Activated CD4-positive, alpha-beta memory T cell treated with anti-CD3 and anti-CD28 coated beads, Interleukin-2, amount 10 ng/mL, durations not matched to agents 7 days and 5 days (primary cell): ENCODE measurements at regions not wholly inside any gene's neighbourhood (a gene's known extent, or its start where the extent isn't known, plus 50 kb on each side); places are given as distances from the start of the nearest gene placed in this dataset.
"Not testable (repeated sequence)": the region's sequence is repeated elsewhere in the genome, so short reads cannot be mapped to it uniquely, and the experiment has no call there.

Experiments
- CTCF ChIA-PET: fragments of 350-600 bp; sonication (Branson Sonifier 250); formaldehyde crosslinking; loops from one replicate; lab custom pipeline; 2021; ENCODE audit warnings: antibody characterized with exemption, inconsistent platforms; lab: Charles Lee
- POLR2A ChIA-PET: fragments of 350-600 bp; sonication (Branson Sonifier 250); formaldehyde crosslinking; loops from one replicate; lab custom pipeline; 2021; ENCODE audit warnings: antibody characterized with exemption; lab: Charles Lee
- DNase-seq: peaks from one replicate; pipeline ENCODE4 v3.0.0-alpha.2; 2020
- H3K27ac Mint-ChIP-seq: one replicate; pipeline ENCODE4 v1.8.0; 2021; ENCODE audit warnings: mild to moderate bottlenecking, mixed read lengths
- H3K27me3 Mint-ChIP-seq: one replicate; pipeline ENCODE4 v1.8.0; 2021; ENCODE audit warnings: mixed read lengths
- H3K36me3 Mint-ChIP-seq: one replicate; pipeline ENCODE4 v1.8.0; 2021; ENCODE audit warnings: low read depth, mixed read lengths
- H3K4me1 Mint-ChIP-seq: one replicate; pipeline ENCODE4 v1.8.0; 2021; ENCODE audit warnings: mixed read lengths
- H3K4me3 Mint-ChIP-seq: one replicate; pipeline ENCODE4 v1.8.0; 2021; ENCODE audit warnings: mild to moderate bottlenecking, mixed read lengths
- H3K9me3 Mint-ChIP-seq: one replicate; pipeline ENCODE4 v1.8.0; 2021; ENCODE audit warnings: mixed read lengths

DNA sequence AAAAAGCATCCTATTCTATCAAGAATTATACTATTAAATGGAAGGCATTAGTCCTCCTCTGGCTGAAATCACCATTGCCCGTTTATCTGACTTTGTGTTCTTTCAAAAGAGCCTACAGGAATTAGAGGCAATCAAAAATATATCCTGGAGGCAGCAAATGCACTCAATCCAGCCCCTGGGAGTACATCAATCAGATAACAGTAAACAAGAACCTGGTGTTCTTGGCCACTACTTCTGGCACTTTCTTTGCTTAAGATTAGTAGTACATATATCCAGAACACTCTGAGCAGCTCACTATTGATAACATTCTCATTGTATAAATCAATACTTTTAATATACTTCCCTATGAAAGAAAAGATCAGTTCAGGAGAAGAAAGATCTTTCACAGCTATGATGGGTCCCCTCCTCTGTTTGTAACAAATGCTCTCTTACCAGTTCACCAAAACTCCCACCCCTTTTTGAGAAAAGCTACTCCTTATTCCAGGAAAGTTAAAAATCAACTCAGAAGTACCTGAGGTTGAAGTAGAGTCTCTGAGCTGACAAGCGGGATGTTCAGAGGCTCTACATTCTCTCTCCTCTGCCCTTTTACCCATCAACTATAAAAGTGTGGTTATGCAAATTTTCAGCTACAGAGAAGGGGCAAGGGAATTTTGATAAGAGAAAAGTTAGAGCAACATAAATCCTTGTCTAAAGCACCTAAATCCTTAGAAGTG is 176.0 kb downstream of the COX18 start:
- DNase-seq = no peak
- POLR2A ChIA-PET = no interaction called here
- no peak overlapping the region for H3K4me3 Mint-ChIP-seq
- CTCF ChIA-PET = no interaction called here
- H3K27ac Mint-ChIP-seq = no peak overlapping the region
- peaks cover 8% of the 10 kb centered on the region for H3K27me3 Mint-ChIP-seq
- no peaks in the 10 kb centered on the region for H3K36me3 Mint-ChIP-seq
- H3K9me3 Mint-ChIP-seq = no peaks in the 10 kb centered on the region
- no peaks in the 10 kb centered on the region for H3K4me1 Mint-ChIP-seq

DNA sequence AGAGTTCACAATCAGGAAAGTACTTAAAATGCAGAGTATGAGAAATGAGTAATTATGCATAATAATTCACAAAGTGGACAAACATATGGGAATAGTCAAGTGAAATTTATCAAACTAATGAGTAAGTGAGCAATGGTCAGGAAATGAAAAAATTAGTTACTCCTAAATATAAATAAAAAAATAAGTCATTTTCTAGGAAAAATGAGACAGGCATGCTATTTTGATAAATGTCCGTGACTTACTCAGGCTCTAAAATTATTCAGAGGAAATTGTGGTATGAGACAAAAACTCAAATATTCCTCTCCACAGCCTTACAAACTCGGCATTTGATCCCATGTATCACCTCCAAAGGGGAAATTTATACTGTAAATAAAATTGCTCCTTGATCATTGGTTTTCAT is 181.2 kb downstream of the COX18 start:
- Mint-ChIP-seq H3K9me3 (no peaks in the 10 kb centered on the region), H3K27ac (no peak overlapping the region), H3K27me3 (peaks cover 3% of the 10 kb centered on the region), H3K4me1 (no peaks in the 10 kb centered on the region), H3K4me3 (no peak overlapping the region), H3K36me3 (no peaks in the 10 kb centered on the region)
- ChIA-PET CTCF (no interaction called here), POLR2A (no interaction called here)
- no peak for DNase-seq

DNA sequence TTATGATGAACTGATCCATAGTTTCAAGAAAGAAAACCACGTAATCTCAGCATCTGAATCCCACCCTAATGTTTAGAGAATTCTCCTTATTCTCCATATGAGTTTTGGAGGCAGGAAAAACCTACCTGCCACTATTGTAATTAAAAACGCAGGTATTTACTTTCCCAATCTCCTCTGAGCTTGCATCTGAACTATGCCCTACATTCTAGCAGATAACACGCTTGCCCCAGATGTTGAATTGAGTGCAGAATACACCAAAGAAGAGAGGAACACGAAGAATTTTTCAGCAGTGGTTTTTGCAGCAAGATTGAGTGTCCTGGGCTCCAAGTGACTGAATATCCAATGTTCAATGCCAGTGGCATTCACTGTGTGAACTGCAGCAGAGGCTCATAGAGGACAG is 182.4 kb downstream of the COX18 start:
- ChIA-PET CTCF (no interaction called here), POLR2A (no interaction called here)
- Mint-ChIP-seq H3K4me1 (no peaks in the 10 kb centered on the region), H3K27me3 (peaks cover under 1% of the 10 kb centered on the region), H3K27ac (no peak overlapping the region), H3K9me3 (no peaks in the 10 kb centered on the region), H3K36me3 (no peaks in the 10 kb centered on the region), H3K4me3 (no peak overlapping the region)
- DNase-seq = no peak

DNA sequence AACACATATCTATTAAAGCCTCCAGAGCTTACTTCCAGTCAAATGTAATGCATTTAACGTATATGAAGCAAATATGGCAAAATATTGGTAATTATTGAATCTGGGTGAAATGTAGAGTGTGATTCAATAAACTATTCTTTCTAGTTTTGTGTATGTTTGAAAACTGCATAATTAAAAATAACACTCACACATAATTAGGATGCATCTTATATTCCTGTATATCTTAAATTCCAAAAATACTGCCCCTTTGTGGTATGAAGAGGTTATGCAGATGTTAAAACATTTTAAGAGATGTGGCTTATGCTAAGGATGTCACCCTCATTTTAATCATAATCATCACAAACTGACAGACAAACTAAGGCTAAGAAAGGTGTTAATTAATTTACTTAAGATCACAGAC is 182.9 kb downstream of the COX18 start:
- Mint-ChIP-seq H3K9me3 (no peaks in the 10 kb centered on the region), H3K36me3 (no peaks in the 10 kb centered on the region), H3K4me1 (no peaks in the 10 kb centered on the region), H3K4me3 (no peak overlapping the region), H3K27me3 (no peaks in the 10 kb centered on the region), H3K27ac (no peak overlapping the region)
- CTCF ChIA-PET = no interaction called here
- POLR2A ChIA-PET = no interaction called here
- DNase-seq = no peak

DNA sequence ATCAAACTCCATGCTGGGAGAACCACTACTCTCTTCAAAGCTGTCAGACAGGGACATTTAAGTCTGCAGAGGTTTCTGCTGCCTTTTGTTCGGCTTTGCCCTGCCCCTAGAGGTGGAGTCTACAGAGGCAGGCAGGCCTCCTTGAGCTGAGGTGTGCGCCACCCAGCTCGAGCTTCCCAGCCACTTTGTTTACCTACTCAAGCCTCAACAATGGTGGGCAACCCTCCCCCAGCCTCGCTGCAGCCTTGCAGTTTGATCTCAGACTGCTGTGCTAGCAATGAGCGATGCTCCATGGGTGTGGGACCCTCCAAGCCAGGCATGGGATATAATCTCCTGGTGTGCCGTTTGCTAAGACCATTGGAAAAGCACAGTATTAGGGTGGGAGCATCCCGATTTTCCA is 185.3 kb downstream of the COX18 start:
- CTCF ChIA-PET, H3K27me3 Mint-ChIP-seq, H3K9me3 Mint-ChIP-seq, H3K36me3 Mint-ChIP-seq, H3K4me1 Mint-ChIP-seq, H3K4me3 Mint-ChIP-seq, DNase-seq, POLR2A ChIA-PET, H3K27ac Mint-ChIP-seq: not testable (repeated sequence)

DNA sequence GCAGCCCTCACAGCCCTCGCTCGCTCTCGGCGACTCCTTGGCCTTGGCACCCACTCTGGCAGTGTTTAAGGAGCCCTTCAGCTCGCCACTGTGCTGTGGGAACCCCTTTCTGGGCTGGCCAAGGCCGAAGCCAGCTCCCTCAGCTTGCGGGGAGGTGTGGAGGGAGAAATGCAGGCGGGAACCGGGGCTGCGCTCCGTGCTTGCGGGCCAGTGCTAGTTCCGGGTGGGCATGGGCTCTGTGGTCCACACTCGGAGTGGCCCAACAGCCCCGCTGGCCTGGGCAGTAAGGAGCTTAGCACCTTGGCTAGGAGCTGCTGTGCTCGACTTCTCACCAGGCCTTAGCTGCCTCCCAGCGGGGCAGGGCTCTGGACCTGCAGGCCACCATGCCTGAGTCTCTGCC is 192.6 kb downstream of the COX18 start:
- ChIA-PET POLR2A (no interaction called here), CTCF (no interaction called here)
- Mint-ChIP-seq H3K36me3 (no peaks in the 10 kb centered on the region), H3K27ac (no peak overlapping the region), H3K27me3 (no peaks in the 10 kb centered on the region), H3K4me3 (no peak overlapping the region), H3K9me3 (no peaks in the 10 kb centered on the region), H3K4me1 (no peaks in the 10 kb centered on the region)
- DNase-seq = no peak

DNA sequence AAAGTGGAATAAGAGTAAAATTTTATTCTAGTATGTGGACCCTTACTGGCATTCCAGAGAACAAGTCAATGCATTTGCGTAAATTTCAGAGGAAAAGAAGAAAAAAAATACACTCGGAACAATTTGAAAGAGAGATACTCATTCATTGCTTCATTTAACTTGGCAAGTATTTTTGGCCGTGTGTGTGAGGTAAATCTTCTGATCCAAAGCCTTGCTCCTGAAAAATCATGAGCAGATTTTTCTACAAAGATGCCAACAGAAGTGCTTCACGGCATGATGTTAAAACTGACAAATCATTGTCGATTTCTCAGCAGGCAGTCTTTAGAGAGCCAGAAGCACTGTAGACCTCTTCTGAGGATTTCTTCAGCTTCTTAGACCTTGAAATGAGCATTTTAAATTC is 194.0 kb downstream of the COX18 start:
- Mint-ChIP-seq H3K27ac (no peak overlapping the region), H3K36me3 (no peaks in the 10 kb centered on the region), H3K27me3 (no peaks in the 10 kb centered on the region), H3K9me3 (no peaks in the 10 kb centered on the region), H3K4me3 (no peak overlapping the region), H3K4me1 (no peaks in the 10 kb centered on the region)
- ChIA-PET CTCF (no interaction called here), POLR2A (no interaction called here)
- no peak for DNase-seq

DNA sequence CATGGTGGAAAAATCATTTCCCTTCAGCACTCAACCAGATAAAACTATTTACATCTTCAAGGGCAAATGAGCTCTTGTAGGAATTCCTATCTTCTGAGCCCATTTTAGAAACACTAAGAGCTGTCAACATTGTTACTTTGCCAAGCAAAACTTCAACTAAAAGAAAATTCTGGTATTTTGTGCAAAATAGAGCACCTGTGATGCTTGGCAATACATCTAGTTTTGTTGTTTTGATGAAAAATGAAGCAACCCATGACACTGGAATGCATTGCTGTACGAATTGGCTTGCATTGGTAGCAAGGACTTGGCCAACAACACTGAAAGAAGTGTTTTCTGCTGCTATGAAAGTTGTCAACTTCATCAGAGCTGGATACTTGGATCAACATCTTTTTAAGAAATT is 194.4 kb downstream of the COX18 start:
- no peak for DNase-seq
- no peak overlapping the region for H3K27ac Mint-ChIP-seq
- H3K27me3 Mint-ChIP-seq = no peaks in the 10 kb centered on the region
- POLR2A ChIA-PET = no interaction called here
- CTCF ChIA-PET = no interaction called here
- H3K4me1 Mint-ChIP-seq = no peaks in the 10 kb centered on the region
- H3K9me3 Mint-ChIP-seq = no peaks in the 10 kb centered on the region
- H3K36me3 Mint-ChIP-seq = no peaks in the 10 kb centered on the region
- no peak overlapping the region for H3K4me3 Mint-ChIP-seq

DNA sequence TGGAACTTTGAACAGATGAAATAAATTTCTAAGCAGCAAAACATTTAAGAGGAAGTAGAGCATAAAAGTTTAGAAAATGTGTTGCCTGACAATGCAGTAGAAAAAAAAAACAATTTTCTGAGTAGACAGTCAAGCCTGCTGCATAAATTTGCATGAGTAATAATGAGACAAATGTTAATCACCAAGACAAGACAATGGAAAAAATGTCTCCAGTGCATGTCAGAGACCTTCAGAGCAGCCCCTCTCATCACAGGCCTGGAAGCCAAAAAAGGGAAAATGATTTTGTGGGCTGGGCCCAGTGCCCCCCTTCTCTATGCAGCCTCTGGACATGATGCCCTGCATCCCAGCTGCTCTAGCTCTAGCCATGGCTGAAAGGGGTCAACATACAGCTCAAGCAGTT is 204.6 kb downstream of the COX18 start:
- Mint-ChIP-seq H3K36me3 (no peaks in the 10 kb centered on the region), H3K27me3 (no peaks in the 10 kb centered on the region), H3K4me1 (no peaks in the 10 kb centered on the region), H3K4me3 (no peak overlapping the region), H3K27ac (no peak overlapping the region), H3K9me3 (peaks cover 4% of the 10 kb centered on the region)
- CTCF ChIA-PET = no interaction called here
- POLR2A ChIA-PET = no interaction called here
- DNase-seq = no peak

DNA sequence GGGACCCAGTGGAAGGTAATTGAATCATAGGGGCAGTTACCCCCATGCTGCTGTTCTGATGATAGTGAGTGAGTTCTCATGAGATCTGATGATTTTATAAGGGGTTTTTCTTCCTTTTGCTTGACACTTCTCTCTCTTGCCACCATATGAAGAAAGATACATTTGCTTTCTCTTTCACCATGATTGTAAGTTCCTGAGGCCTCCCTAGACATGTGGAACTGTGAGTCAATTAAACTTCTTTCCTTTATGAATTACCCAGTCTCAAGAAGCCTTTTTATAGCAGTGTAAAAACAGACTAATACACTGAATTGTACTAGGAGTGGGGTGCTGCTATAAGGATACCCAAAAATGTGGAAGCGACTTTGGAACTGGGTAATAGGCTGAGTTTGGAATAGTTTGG is 205.2 kb downstream of the COX18 start:
- H3K36me3 Mint-ChIP-seq, CTCF ChIA-PET, H3K4me3 Mint-ChIP-seq, H3K9me3 Mint-ChIP-seq, POLR2A ChIA-PET, DNase-seq, H3K4me1 Mint-ChIP-seq, H3K27me3 Mint-ChIP-seq, H3K27ac Mint-ChIP-seq: not testable (repeated sequence)

DNA sequence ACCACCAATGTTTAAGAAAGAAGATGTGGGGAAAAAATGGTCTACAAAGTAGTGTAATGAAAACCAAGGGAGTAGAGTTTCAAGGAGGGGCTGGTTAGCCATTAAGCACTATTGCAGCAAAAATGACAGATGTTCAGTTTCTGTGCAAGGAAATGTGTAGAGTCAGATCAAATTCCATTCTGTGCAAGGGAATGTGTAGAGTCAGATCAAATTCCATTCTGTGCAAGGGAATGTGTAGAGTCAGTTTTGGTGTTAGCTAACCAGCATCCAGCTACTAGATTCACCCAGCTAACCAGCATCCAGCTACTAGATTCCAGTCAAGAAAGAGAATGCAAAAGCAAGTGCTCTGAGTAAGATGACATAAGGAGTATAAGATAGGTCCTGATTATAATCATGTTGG is 208.8 kb downstream of the COX18 start:
- ChIA-PET CTCF (no interaction called here), POLR2A (no interaction called here)
- no peaks in the 10 kb centered on the region for H3K4me1 Mint-ChIP-seq
- no peaks in the 10 kb centered on the region for H3K9me3 Mint-ChIP-seq
- no peaks in the 10 kb centered on the region for H3K27me3 Mint-ChIP-seq
- H3K4me3 Mint-ChIP-seq = no peak overlapping the region
- no peak for DNase-seq
- no peaks in the 10 kb centered on the region for H3K36me3 Mint-ChIP-seq
- no peak overlapping the region for H3K27ac Mint-ChIP-seq

DNA sequence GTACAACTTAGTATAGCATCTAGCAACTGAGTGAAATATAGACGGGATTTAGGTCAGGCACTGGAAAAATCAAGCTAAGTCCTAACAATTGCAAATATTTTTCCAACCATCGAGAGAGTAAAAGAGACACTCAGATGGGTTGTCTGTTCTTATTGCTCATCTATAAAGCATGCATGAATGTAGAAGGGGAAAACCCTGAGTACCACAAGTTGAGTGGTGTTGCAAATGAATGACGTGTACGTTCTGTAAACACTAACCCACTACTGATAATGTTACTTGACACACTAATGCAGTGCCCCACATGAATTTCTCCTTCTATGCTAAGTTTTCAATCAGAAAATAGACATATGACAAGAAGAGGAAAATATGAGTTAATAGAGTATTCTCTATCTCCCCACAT is 211.2 kb downstream of the COX18 start:
- Mint-ChIP-seq H3K4me3 (no peak overlapping the region), H3K4me1 (no peaks in the 10 kb centered on the region), H3K27me3 (no peaks in the 10 kb centered on the region), H3K36me3 (no peaks in the 10 kb centered on the region), H3K9me3 (no peaks in the 10 kb centered on the region), H3K27ac (no peak overlapping the region)
- no peak for DNase-seq
- CTCF ChIA-PET = no interaction called here
- POLR2A ChIA-PET = no interaction called here

DNA sequence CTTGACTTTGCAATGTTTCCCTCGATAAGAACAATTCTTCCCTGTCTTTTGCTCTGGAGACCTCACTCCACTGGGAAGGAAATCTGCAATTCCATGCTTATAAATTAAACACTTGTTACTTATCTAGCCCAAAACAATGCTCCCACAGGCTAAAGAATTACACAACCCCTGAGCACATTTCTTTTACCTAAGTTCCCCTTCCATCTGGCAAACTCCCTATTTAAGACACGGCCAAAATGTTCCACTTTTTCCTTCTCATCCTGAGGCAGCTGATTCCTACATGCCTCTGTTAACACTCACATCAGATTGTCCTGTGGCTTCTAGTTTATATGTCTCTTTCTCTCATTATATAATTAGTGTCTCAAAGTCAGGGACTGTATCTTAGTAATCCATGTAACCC is 211.7 kb downstream of the COX18 start:
- H3K4me3 Mint-ChIP-seq = no peak overlapping the region
- DNase-seq = no peak
- no peaks in the 10 kb centered on the region for H3K9me3 Mint-ChIP-seq
- H3K36me3 Mint-ChIP-seq = no peaks in the 10 kb centered on the region
- no peak overlapping the region for H3K27ac Mint-ChIP-seq
- ChIA-PET CTCF (no interaction called here), POLR2A (no interaction called here)
- no peaks in the 10 kb centered on the region for H3K27me3 Mint-ChIP-seq
- H3K4me1 Mint-ChIP-seq = no peaks in the 10 kb centered on the region

DNA sequence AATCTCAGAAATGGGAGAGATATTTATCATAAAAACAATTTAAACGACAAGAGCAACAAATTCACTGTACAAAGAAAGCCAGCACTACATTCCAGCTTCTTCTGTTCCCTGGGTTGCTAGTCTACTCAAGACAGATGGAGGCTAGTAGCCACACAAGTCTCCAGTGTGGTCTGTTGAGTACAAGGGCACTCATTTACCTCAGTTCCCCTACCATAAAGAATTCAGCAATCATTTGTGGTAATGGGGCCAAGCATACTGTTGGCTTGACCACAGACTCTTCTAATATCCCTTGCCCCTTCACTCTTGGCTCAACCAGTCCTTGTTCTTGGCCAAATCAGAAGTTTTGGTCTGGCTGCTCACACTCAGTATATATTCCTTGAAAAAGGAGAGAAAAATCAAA is 212.3 kb downstream of the COX18 start:
- Mint-ChIP-seq H3K4me3 (no peak overlapping the region), H3K27ac (no peak overlapping the region), H3K9me3 (no peaks in the 10 kb centered on the region), H3K27me3 (no peaks in the 10 kb centered on the region), H3K36me3 (no peaks in the 10 kb centered on the region), H3K4me1 (no peaks in the 10 kb centered on the region)
- ChIA-PET CTCF (no interaction called here), POLR2A (no interaction called here)
- DNase-seq = no peak
